ENCODE measurements at regions not wholly inside any gene's neighbourhood (a gene's known extent, or its start where the extent isn't known, plus 50 kb on each side); places are given as distances from the start of the nearest gene placed in this dataset.

DNA sequence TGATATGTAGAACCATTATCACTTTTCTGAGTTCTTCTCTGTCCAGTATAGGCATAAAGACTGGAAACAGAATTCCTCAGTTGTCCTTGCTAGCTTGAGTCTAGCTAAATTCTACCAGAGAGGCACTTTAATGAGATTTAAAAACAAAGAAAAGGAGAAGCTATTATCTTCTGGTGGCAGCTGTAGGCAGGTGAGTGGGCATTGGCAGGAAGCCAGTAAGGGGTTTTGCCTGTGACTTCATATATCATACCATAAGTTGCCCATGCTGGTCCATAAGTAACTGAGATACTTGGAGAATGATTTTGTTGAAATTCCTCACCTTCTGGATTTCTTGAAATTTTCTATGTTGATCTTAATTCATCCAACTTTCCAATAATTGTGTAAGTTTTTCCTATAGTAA, 402.3 kb upstream of the TGFBR2 start:
- Histone ChIP-seq H3K36me3 (ENCODE audit: control insufficient read depth, insufficient read depth, low read length) (no peaks in the 10 kb centered on the region), H3K27ac (ENCODE audit: low read depth, low read length) (no peak overlapping the region), H3K23ac (ENCODE audit: low read length) (no peak overlapping the region), H3K27me3 (ENCODE audit: insufficient read depth, low read length, poor library complexity) (no peaks in the 10 kb centered on the region), H2AK5ac (ENCODE audit: low read length) (no peak overlapping the region), H3K56ac (ENCODE audit: low read length) (no peak overlapping the region), H2BK5ac (ENCODE audit: low read length) (no peak overlapping the region), H2BK15ac (replicated peaks; ENCODE audit: low read depth) (no peak overlapping the region), H3K79me2 (ENCODE audit: control insufficient read depth, insufficient read depth, low read length) (no peaks in the 10 kb centered on the region), H3K4me2 (ENCODE audit: low read length) (no peak overlapping the region), H4K8ac (ENCODE audit: low read depth, low read length) (no peak overlapping the region), H3K18ac (ENCODE audit: low read length) (no peak overlapping the region), H4K5ac (ENCODE audit: low read length) (no peak overlapping the region), H3K4ac (ENCODE audit: low read depth, low read length) (no peak overlapping the region), H3K4me1 (ENCODE audit: control insufficient read depth, low read depth, low read length) (no peaks in the 10 kb centered on the region), H3K9ac (ENCODE audit: low read length) (no peak overlapping the region), H3K4me3 (ENCODE audit: low read length) (no peak overlapping the region), H3K79me1 (ENCODE audit: low read length) (no peaks in the 10 kb centered on the region), H2BK120ac (ENCODE audit: low read depth, low read length) (no peak overlapping the region)
- DNase-seq = no peak

DNA sequence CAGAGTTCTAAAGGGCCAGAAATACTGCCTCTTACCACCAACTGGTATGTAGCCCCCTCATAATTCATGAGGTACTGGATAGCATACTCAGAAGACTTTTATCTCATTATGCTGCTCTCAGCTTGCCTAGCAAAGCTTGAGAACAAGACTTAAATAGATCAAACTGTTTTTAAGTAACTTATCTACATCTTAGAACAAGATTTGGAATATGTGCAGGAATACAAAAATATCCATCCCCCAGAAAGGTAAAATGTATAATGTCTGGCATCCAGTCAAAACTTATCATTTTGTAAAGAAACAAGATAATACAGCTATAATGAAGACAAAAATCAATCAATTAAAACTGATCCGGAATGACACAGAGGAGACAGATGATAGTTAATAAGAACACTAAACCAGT, 400.4 kb upstream of the TGFBR2 start:
- Histone ChIP-seq H3K36me3 (ENCODE audit: control insufficient read depth, insufficient read depth, low read length) (no peaks in the 10 kb centered on the region), H3K27me3 (ENCODE audit: insufficient read depth, low read length, poor library complexity) (no peaks in the 10 kb centered on the region), H2BK120ac (ENCODE audit: low read depth, low read length) (no peak overlapping the region), H3K18ac (ENCODE audit: low read length) (no peak overlapping the region), H3K79me1 (ENCODE audit: low read length) (no peaks in the 10 kb centered on the region), H4K8ac (ENCODE audit: low read depth, low read length) (no peak overlapping the region), H2AK5ac (ENCODE audit: low read length) (no peak overlapping the region), H3K4me3 (ENCODE audit: low read length) (no peak overlapping the region), H2BK15ac (replicated peaks; ENCODE audit: low read depth) (no peak overlapping the region), H3K4me1 (ENCODE audit: control insufficient read depth, low read depth, low read length) (no peaks in the 10 kb centered on the region), H3K4ac (ENCODE audit: low read depth, low read length) (no peak overlapping the region), H3K9ac (ENCODE audit: low read length) (no peak overlapping the region), H3K23ac (ENCODE audit: low read length) (no peak overlapping the region), H3K4me2 (ENCODE audit: low read length) (no peak overlapping the region), H2BK5ac (ENCODE audit: low read length) (no peak overlapping the region), H3K56ac (ENCODE audit: low read length) (no peak overlapping the region), H3K79me2 (ENCODE audit: control insufficient read depth, insufficient read depth, low read length) (no peaks in the 10 kb centered on the region), H3K27ac (ENCODE audit: low read depth, low read length) (no peak overlapping the region), H4K5ac (ENCODE audit: low read length) (no peak overlapping the region)
- no CpG with 5 or more reads among the region's 1 CpG for WGBS (ENCODE audit: extremely low coverage, insufficient coverage, low lambda C conversion rate)
- DNase-seq = no peak

DNA sequence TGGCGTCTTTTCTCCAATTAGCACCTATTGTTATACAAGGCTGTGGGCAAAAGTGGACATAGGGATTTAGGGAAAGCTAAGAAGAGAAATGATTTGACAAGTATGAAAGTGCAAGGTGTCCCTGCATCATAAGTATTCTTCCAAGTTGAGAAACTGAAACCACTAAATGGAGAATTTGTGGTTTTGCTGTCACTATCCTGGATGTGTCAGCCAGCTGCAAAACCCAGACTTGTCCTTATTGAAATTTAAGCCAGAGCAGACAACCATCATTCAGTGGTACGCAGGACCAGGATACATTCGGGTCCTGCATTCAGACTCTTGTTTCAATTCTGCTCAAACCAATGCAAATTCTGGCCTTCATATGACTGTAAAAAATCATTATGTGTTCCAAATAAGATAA, 384.8 kb upstream of the TGFBR2 start:
- Histone ChIP-seq H2AK5ac (ENCODE audit: low read length) (no peak overlapping the region), H2BK5ac (ENCODE audit: low read length) (no peak overlapping the region), H2BK120ac (ENCODE audit: low read depth, low read length) (no peak overlapping the region), H3K79me2 (ENCODE audit: control insufficient read depth, insufficient read depth, low read length) (no peaks in the 10 kb centered on the region), H3K56ac (ENCODE audit: low read length) (no peak overlapping the region), H4K5ac (ENCODE audit: low read length) (no peak overlapping the region), H3K36me3 (ENCODE audit: control insufficient read depth, insufficient read depth, low read length) (no peaks in the 10 kb centered on the region), H3K4me1 (ENCODE audit: control insufficient read depth, low read depth, low read length) (no peaks in the 10 kb centered on the region), H4K8ac (ENCODE audit: low read depth, low read length) (no peak overlapping the region), H3K4ac (ENCODE audit: low read depth, low read length) (no peak overlapping the region), H3K18ac (ENCODE audit: low read length) (no peak overlapping the region), H3K4me2 (ENCODE audit: low read length) (no peak overlapping the region), H3K9ac (ENCODE audit: low read length) (no peak overlapping the region), H3K4me3 (ENCODE audit: low read length) (no peak overlapping the region), H3K79me1 (ENCODE audit: low read length) (no peaks in the 10 kb centered on the region), H2BK15ac (replicated peaks; ENCODE audit: low read depth) (no peak overlapping the region), H3K27me3 (ENCODE audit: insufficient read depth, low read length, poor library complexity) (no peaks in the 10 kb centered on the region), H3K23ac (ENCODE audit: low read length) (no peak overlapping the region), H3K27ac (ENCODE audit: low read depth, low read length) (no peak overlapping the region)
- DNase-seq = no peak
- no CpG with 5 or more reads among the region's 3 CpGs for WGBS (ENCODE audit: extremely low coverage, insufficient coverage, low lambda C conversion rate)

DNA sequence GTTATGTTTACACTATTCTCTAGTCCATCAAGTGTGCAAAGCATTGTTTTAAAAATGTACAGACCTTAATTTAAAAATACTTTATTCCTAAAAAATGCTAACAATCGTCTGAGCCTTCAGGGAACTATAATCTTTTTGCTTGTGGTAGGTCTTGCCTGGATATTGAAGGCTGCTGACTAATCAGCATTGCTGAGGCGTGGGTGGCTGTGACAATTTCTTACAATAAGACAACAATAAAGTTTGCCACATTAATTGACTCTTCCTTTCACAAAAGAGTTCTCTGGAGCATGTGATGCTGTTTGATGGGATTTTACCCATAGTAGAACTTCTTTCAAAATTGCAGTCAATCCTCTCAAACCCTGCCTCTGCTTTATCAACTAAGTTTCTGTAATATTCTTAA, 384.0 kb upstream of the TGFBR2 start:
- Histone ChIP-seq H2BK15ac (replicated peaks; ENCODE audit: low read depth) (no peak overlapping the region), H4K5ac (ENCODE audit: low read length) (no peak overlapping the region), H3K4me2 (ENCODE audit: low read length) (no peak overlapping the region), H3K9ac (ENCODE audit: low read length) (no peak overlapping the region), H4K8ac (ENCODE audit: low read depth, low read length) (no peak overlapping the region), H2BK120ac (ENCODE audit: low read depth, low read length) (no peak overlapping the region), H3K27me3 (ENCODE audit: insufficient read depth, low read length, poor library complexity) (no peaks in the 10 kb centered on the region), H3K79me1 (ENCODE audit: low read length) (no peaks in the 10 kb centered on the region), H3K4me1 (ENCODE audit: control insufficient read depth, low read depth, low read length) (no peaks in the 10 kb centered on the region), H3K27ac (ENCODE audit: low read depth, low read length) (no peak overlapping the region), H2AK5ac (ENCODE audit: low read length) (no peak overlapping the region), H3K56ac (ENCODE audit: low read length) (no peak overlapping the region), H2BK5ac (ENCODE audit: low read length) (no peak overlapping the region), H3K4me3 (ENCODE audit: low read length) (no peak overlapping the region), H3K36me3 (ENCODE audit: control insufficient read depth, insufficient read depth, low read length) (no peaks in the 10 kb centered on the region), H3K18ac (ENCODE audit: low read length) (no peak overlapping the region), H3K4ac (ENCODE audit: low read depth, low read length) (no peak overlapping the region), H3K23ac (ENCODE audit: low read length) (no peak overlapping the region), H3K79me2 (ENCODE audit: control insufficient read depth, insufficient read depth, low read length) (no peaks in the 10 kb centered on the region)
- WGBS (ENCODE audit: extremely low coverage, insufficient coverage, low lambda C conversion rate) = no CpG with 5 or more reads among the region's 2 CpGs
- no peak for DNase-seq

DNA sequence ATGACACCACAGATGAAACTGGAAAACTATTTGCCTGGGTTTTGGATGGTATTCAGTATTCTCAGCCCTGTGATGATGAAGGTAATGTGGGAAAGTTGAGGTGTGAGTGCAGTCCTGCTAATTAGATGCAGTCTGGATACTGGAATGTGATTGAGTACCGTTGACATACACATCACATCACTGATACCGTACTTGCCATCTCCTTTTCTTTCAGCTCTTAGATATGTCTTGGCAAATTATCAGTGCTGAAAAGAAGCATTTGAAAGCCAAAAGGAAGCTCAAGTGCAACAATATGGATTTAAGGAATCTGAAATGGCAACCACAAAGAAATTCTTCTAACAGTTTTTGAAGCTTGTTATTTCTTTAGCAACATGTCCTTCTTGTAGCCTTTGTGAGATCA, 381.4 kb upstream of the TGFBR2 start:
- no peak overlapping the region for H4K8ac ChIP-seq (ENCODE audit: low read depth, low read length)
- no peak overlapping the region for H3K4me2 ChIP-seq (ENCODE audit: low read length)
- no peak overlapping the region for H2BK120ac ChIP-seq (ENCODE audit: low read depth, low read length)
- no peak overlapping the region for H2BK5ac ChIP-seq (ENCODE audit: low read length)
- H3K27ac ChIP-seq (ENCODE audit: low read depth, low read length) = no peak overlapping the region
- no peak overlapping the region for H3K18ac ChIP-seq (ENCODE audit: low read length)
- H3K4me1 ChIP-seq (ENCODE audit: control insufficient read depth, low read depth, low read length) = no peaks in the 10 kb centered on the region
- no peak for DNase-seq
- H3K4me3 ChIP-seq (ENCODE audit: low read length) = no peak overlapping the region
- H3K23ac ChIP-seq (ENCODE audit: low read length) = no peak overlapping the region
- no peak overlapping the region for H2BK15ac ChIP-seq (replicated peaks; ENCODE audit: low read depth)
- H3K4ac ChIP-seq (ENCODE audit: low read depth, low read length) = no peak overlapping the region
- no peaks in the 10 kb centered on the region for H3K79me2 ChIP-seq (ENCODE audit: control insufficient read depth, insufficient read depth, low read length)
- H2AK5ac ChIP-seq (ENCODE audit: low read length) = no peak overlapping the region
- H3K79me1 ChIP-seq (ENCODE audit: low read length) = no peaks in the 10 kb centered on the region
- H3K9ac ChIP-seq (ENCODE audit: low read length) = no peak overlapping the region
- no CpG with 5 or more reads among the region's 2 CpGs for WGBS (ENCODE audit: extremely low coverage, insufficient coverage, low lambda C conversion rate)
- no peaks in the 10 kb centered on the region for H3K36me3 ChIP-seq (ENCODE audit: control insufficient read depth, insufficient read depth, low read length)
- H3K27me3 ChIP-seq (ENCODE audit: insufficient read depth, low read length, poor library complexity) = no peaks in the 10 kb centered on the region
- H3K56ac ChIP-seq (ENCODE audit: low read length) = no peak overlapping the region
- H4K5ac ChIP-seq (ENCODE audit: low read length) = no peak overlapping the region

DNA sequence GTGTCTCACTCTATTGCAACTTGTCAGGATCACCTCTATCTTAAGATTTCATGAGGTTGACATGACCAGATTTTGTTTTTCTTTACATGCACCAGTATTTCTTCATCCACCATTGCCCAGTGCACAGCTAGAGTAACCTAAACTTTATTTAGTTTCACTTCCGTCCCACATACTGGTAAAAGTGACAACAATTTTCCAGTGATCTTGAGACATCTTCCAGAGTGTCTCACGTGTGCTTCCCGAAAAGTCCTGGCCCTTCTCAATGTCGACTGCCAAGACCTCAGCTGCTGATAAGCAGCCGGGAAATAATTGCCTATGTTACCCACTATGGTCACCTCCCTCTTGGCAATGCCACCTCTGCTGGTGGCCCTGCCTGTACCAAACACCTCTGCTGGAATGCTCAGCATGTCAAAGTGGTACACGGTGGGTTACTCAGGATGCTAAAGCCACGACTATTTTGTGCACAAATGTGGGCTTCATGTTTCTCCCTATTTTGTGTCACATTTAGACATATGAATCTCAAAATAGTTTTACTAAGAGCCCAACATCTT, 379.7 kb upstream of the TGFBR2 start:
- Histone ChIP-seq H3K56ac (ENCODE audit: low read length) (no peak overlapping the region), H3K4me1 (ENCODE audit: control insufficient read depth, low read depth, low read length) (no peaks in the 10 kb centered on the region), H2BK15ac (replicated peaks; ENCODE audit: low read depth) (no peak overlapping the region), H2AK5ac (ENCODE audit: low read length) (no peak overlapping the region), H3K36me3 (ENCODE audit: control insufficient read depth, insufficient read depth, low read length) (no peaks in the 10 kb centered on the region), H2BK120ac (ENCODE audit: low read depth, low read length) (no peak overlapping the region), H3K23ac (ENCODE audit: low read length) (no peak overlapping the region), H3K18ac (ENCODE audit: low read length) (no peak overlapping the region), H2BK5ac (ENCODE audit: low read length) (no peak overlapping the region), H3K79me2 (ENCODE audit: control insufficient read depth, insufficient read depth, low read length) (no peaks in the 10 kb centered on the region), H3K79me1 (ENCODE audit: low read length) (no peaks in the 10 kb centered on the region), H3K4ac (ENCODE audit: low read depth, low read length) (no peak overlapping the region), H3K4me2 (ENCODE audit: low read length) (no peak overlapping the region), H3K9ac (ENCODE audit: low read length) (no peak overlapping the region), H4K5ac (ENCODE audit: low read length) (no peak overlapping the region), H3K27me3 (ENCODE audit: insufficient read depth, low read length, poor library complexity) (no peaks in the 10 kb centered on the region), H3K4me3 (ENCODE audit: low read length) (no peak overlapping the region), H3K27ac (ENCODE audit: low read depth, low read length) (no peak overlapping the region), H4K8ac (ENCODE audit: low read depth, low read length) (no peak overlapping the region)
- DNase-seq = no peak
- no CpG with 5 or more reads among the region's 7 CpGs for WGBS (ENCODE audit: extremely low coverage, insufficient coverage, low lambda C conversion rate)

All from mesendoderm (in vitro differentiated cells).